DMS53 treated with DMSO at 0.1 percent for 48 hours (cell line): ENCODE measurements at regions not wholly inside any gene's neighbourhood (a gene's known extent, or its start where the extent isn't known, plus 50 kb on each side); places are given as distances from the start of the nearest gene placed in this dataset.
A peak's percentile ranks its signal among the peaks of the same experiment; 100 is the strongest.
"Not testable (repeated sequence)": the region's sequence is repeated elsewhere in the genome, so short reads cannot be mapped to it uniquely, and the experiment has no call there.

ENCODE experiments used
- DNase-seq: peaks from one replicate; lab custom pipeline; 2025; ENCODE audit not compliant: unreplicated experiment; lab: John Stamatoyannopoulos, UW

GRCh38 chr6:60389094-60389493 lies 1896.9 kb downstream of the KHDRBS2 start:
- DNase-seq: not testable (repeated sequence)

- not testable (repeated sequence) for DNase-seq
Measured at GRCh38 chr6:60384614-60385013, 1901.4 kb downstream of the KHDRBS2 start.

GRCh38 chr6:60382771-60383170 lies 1903.3 kb downstream of the KHDRBS2 start:
- DNase-seq: not testable (repeated sequence)

- not testable (repeated sequence) for DNase-seq
Measured at GRCh38 chr6:60374078-60374477, 1911.9 kb downstream of the KHDRBS2 start.

DNA sequence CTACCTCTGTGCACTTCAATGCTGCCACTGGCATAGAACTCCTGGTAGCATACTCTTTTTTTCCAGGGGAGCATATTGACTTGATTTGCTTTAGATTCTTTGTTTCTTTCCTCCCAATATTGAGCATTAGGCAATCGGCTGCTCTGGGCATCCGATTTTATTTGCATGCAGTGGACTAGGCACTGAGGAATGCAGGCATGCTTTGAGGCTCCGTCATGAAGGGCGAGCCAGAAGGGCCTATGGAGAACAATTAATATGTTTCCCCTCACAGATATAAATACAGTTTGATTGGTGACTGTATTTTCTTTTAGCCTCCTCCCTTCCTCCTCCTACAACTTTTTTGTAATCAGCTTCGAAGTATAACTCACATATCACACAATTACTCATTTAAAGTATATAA lies 1918.2 kb downstream of the KHDRBS2 start:
- not testable (repeated sequence) for DNase-seq

GRCh38 chr6:60365901-60366300 lies 1920.1 kb downstream of the KHDRBS2 start:
- not testable (repeated sequence) for DNase-seq

DNA sequence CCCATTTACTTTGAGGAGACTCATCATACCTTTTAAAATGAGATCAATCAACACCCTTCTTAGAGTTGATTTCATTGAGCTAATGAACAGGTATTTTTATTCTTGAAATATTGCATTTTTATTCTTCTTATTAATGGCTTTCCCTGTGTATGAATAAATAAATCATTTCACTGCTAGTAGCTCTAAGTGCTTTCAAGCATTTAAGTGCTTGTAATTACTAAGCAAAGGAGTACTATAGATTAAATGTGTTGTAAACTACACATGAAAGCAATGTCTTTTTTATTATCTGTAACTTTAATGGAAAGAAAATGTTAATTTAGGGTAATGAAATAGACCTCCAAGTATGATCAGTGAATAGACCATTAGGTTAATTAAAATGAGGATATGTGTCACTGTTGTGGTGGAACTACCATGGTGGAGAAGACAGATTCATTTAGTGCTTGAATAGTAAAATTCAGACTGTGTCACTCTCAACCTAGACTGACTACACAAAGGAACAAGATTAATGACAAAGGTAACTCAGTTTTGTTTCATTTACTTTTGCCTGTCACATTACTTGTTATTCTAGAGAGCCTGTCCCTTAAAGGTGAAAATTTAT lies 1943.5 kb downstream of the KHDRBS2 start:
- DNase-seq: not testable (repeated sequence)

DNA sequence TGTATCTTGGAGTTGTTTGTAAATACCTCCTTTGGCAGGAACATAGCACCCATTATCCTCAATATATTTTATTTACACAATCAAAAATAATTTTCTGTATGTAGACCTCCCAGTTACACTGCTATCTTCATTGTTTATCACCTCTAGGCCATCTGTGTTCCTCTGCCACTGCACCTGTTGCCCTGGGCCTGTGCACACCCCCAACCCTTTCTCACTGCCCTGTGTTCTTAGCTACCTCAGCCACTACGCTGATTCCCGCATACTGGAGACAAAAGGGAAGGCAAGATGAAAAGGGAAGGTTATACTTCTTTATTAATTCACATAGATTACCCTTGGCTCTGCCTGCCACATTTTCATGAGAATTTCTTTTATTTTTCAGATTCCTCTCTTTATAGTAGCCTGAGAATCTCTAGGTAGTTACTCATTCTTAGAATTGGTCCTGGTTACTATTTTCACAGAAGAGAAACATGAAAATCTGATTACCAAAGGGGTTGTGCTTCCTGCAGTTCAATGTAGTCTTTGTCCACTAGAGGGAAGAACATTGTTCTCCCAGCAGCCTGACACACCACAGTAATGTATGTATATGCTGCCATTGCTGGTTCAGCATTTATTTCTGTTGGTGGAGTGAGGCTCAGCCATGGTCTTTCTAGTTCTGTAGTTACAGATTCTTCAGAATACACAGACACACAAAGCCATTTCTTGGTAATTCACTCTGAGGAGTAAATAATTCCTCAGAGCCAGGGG lies 1947.5 kb downstream of the KHDRBS2 start:
- peak; percentile 20 for DNase-seq

DNA sequence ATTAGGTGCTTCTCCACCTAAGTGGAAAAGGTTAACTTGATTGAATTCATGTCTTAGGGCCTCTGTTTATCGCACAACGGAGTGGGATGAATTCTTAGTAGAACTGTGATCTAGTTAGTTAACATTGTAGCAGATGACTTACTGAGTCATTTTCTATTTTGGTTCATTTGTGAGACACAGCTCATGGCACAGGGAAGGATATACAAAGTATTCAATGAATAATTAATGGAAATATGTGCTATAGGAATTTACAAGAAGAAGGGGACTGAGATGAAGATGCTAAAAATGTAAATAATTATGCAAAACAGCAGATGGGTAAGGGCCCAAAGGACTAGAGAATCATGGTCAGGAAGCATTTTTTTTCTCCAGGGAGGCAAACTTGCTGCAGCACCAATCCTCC lies 1950.9 kb downstream of the KHDRBS2 start:
- DNase-seq: not testable (repeated sequence)

DNA sequence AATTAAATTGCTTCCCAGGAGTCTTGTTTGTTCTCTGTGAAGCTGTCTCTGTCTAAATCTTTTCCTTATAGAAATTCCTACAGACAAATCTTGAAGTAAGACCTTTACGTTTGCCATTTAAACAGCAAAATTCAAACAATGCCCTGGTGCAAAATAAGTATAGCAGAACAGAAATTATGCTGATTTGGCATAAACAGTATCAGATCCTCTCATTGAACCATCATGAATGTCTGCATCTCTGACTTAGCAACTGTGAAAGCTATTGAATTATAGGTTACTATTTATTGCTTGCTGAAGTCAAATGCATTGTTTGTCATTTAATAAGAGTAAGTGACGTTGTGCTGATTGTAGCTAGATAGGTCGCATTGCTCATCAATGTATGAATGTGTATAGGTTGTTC lies 1952.3 kb downstream of the KHDRBS2 start:
- DNase-seq: not testable (repeated sequence)

DNA sequence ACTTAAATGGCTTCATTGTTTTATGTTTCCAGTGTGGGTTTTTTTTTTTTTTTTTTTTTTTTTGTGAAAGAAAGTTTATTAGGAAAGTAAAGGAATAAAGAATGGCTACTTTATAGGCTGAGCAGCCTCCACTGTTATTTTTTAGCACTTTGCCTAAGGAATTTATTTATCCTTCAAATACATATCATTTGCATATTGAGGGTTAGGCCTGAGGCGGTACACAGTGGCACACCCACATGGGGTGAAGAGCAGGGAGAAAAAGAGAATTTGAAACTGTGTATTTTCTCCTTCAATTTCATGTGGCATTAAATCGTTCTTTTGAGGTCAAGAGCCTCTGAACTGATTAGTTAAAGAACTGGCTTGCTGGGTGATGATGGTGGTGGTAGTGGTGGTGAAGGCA lies 1977.1 kb downstream of the KHDRBS2 start:
- DNase-seq: not testable (repeated sequence)
